ENCODE measurements at regions not wholly inside any gene's neighbourhood (a gene's known extent, or its start where the extent isn't known, plus 50 kb on each side); places are given as distances from the start of the nearest gene placed in this dataset.
A peak's percentile ranks its signal among the peaks of the same experiment; 100 is the strongest.

- Histone ChIP-seq H3K4me1 (no peaks in the 10 kb centered on the region), H3K27ac (no peak overlapping the region), H3K9me3 (no peaks in the 10 kb centered on the region), H3K27me3 (peaks cover 0 to 10% of the 10 kb centered on the region in 2 donors), H3K36me3 (no peaks in the 10 kb centered on the region), H3K4me3 (no peak overlapping the region)
- intact Hi-C loops (cut with DNase I) = no loop called here
- DNase-seq (peak in 1 of 4 donors; percentile 18), ATAC-seq (no peak)
- TF ChIP-seq CTCF (IDR thresholded peaks at IDR 0.05) = no peak
Measured at GRCh38 chr9:135015565-135015964, 71.9 kb upstream of the OLFM1 start.

GRCh38 chr9:135016037-135016640 is 71.3 kb upstream of the OLFM1 start:
- H3K4me1 ChIP-seq = no peaks in the 10 kb centered on the region
- no peak overlapping the region for H3K4me3 ChIP-seq
- no peaks in the 10 kb centered on the region for H3K36me3 ChIP-seq
- peaks cover 0 to 10% of the 10 kb centered on the region in 2 donors for H3K27me3 ChIP-seq
- ATAC-seq (no peak), DNase-seq (peak in 1 of 4 donors; percentile 51)
- no peaks in the 10 kb centered on the region for H3K9me3 ChIP-seq
- intact Hi-C loops (cut with DNase I) = no loop called here
- no peak overlapping the region for H3K27ac ChIP-seq
- TF ChIP-seq CTCF (IDR thresholded peaks at IDR 0.05) = no peak

DNA sequence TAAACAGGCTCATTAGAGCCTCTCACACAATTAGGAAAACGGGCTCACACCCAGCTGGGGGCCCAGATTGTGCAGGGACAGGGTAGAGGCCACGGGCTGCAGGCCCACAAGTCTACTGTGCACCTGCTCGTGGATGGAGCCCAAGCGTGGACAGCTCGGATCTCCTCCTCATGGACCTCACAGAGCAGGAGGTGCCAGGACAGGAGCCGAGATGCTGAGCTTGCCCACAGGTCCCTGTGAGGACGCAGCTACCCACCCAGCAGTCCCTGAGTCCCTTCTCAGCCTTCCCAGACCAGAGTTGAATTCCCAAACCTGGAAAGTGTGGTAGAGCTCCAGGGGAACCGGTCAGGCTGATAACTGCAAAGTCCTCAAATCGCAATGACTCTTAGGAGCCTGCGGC is 70.6 kb upstream of the OLFM1 start:
- peaks cover 0 to 10% of the 10 kb centered on the region in 2 donors for H3K27me3 ChIP-seq
- H3K27ac ChIP-seq = no peak overlapping the region
- ATAC-seq (no peak), DNase-seq (no peak)
- intact Hi-C loops (cut with DNase I) = no loop called here
- H3K4me3 ChIP-seq = no peak overlapping the region
- no peaks in the 10 kb centered on the region for H3K4me1 ChIP-seq
- H3K9me3 ChIP-seq = no peaks in the 10 kb centered on the region
- H3K36me3 ChIP-seq = no peaks in the 10 kb centered on the region
- TF ChIP-seq CTCF (IDR thresholded peaks at IDR 0.05) = no peak

- intact Hi-C loops (cut with DNase I) = no loop called here
- Histone ChIP-seq H3K27ac (no peak overlapping the region), H3K4me3 (no peak overlapping the region), H3K27me3 (peaks cover 0 to 10% of the 10 kb centered on the region in 2 donors), H3K4me1 (no peaks in the 10 kb centered on the region), H3K9me3 (no peaks in the 10 kb centered on the region), H3K36me3 (no peaks in the 10 kb centered on the region)
- ATAC-seq (no peak), DNase-seq (no peak)
- TF ChIP-seq CTCF (IDR thresholded peaks at IDR 0.05) = no peak
Measured at GRCh38 chr9:135017899-135018298, 69.6 kb upstream of the OLFM1 start.

DNA sequence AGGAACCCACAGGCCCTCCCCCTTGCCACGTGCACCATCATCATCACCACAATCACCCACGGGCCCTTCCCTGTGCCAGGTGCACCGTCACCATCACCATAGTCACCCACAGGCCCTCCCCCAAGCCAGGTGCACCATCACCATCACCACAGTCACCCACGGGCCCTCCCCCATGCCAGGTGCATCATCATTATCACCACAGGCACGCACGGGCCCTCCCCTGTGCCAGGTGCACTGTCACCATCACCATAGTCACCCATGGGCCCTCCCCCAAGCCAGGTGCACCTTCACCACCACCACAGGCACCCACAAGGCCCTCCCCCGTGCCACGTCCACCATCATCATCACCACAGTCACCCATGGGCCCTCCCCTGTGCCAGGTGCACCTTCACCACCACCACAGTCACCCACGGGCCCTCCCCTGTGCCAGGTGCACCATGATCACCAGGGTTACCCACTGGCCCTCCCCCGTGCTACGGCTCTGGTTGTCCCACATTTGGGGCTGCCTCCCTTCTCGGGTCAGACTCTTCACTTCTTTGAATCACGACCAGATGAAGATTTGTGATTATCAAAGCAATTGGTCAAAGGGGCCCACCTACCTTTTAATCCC is 69.1 kb upstream of the OLFM1 start:
- no peak overlapping the region for H3K4me3 ChIP-seq
- H3K9me3 ChIP-seq = no peaks in the 10 kb centered on the region
- no peak overlapping the region for H3K27ac ChIP-seq
- intact Hi-C loops (cut with DNase I) = no loop called here
- DNase-seq (peak in 1 of 4 donors; percentile 41), ATAC-seq (no peak)
- no peak for TF ChIP-seq CTCF (IDR thresholded peaks at IDR 0.05)
- peaks cover 0 to 10% of the 10 kb centered on the region in 2 donors for H3K27me3 ChIP-seq
- no peaks in the 10 kb centered on the region for H3K4me1 ChIP-seq
- no peaks in the 10 kb centered on the region for H3K36me3 ChIP-seq

Data from left lung (tissue), 4 donors.